ENCODE measurements at regions not wholly inside any gene's neighbourhood (a gene's known extent, or its start where the extent isn't known, plus 50 kb on each side); places are given as distances from the start of the nearest gene placed in this dataset.

- no peak for DNase-seq (ENCODE audit: low read depth in 2 of 2)
Observed at GRCh38 chr2:128748835-128749605, 430.4 kb upstream of the HS6ST1 start.

GRCh38 chr2:128750328-128751165 is 431.9 kb upstream of the HS6ST1 start:
- DNase-seq (ENCODE audit: low read depth in 2 of 2): no peak

GRCh38 chr2:128751746-128752145 is 433.1 kb upstream of the HS6ST1 start:
- no peak for DNase-seq (ENCODE audit: low read depth in 2 of 2)

GRCh38 chr2:128752691-128753263 is 434.1 kb upstream of the HS6ST1 start:
- DNase-seq (ENCODE audit: low read depth in 2 of 2): no peak

GRCh38 chr2:128753321-128753720 is 434.7 kb upstream of the HS6ST1 start:
- no peak for DNase-seq (ENCODE audit: low read depth in 2 of 2)

- no peak for DNase-seq (ENCODE audit: low read depth in 2 of 2)
Observed at GRCh38 chr2:128753800-128754199, 435.1 kb upstream of the HS6ST1 start.

GRCh38 chr2:128754246-128754724 is 435.6 kb upstream of the HS6ST1 start:
- DNase-seq (ENCODE audit: low read depth in 2 of 2): no peak

GRCh38 chr2:128755695-128756364 is 437.2 kb upstream of the HS6ST1 start:
- no peak for DNase-seq (ENCODE audit: low read depth in 2 of 2)

GRCh38 chr2:128756365-128756717 is 437.7 kb upstream of the HS6ST1 start:
- DNase-seq (ENCODE audit: low read depth in 2 of 2): no peak

- DNase-seq (ENCODE audit: low read depth in 2 of 2): no peak
Observed at GRCh38 chr2:128765811-128766210, 447.1 kb upstream of the HS6ST1 start.

- DNase-seq (ENCODE audit: low read depth in 2 of 2): no peak
Observed at GRCh38 chr2:128768041-128768440, 449.4 kb upstream of the HS6ST1 start.

GRCh38 chr2:128769457-128770142 is 450.9 kb upstream of the HS6ST1 start:
- no peak for DNase-seq (ENCODE audit: low read depth in 2 of 2)

- DNase-seq (ENCODE audit: low read depth in 2 of 2): no peak
Observed at GRCh38 chr2:128770143-128771085, 451.7 kb upstream of the HS6ST1 start.

- DNase-seq (ENCODE audit: low read depth in 2 of 2): no peak
Observed at GRCh38 chr2:128771401-128771800, 452.7 kb upstream of the HS6ST1 start.

- DNase-seq (ENCODE audit: low read depth in 2 of 2): no peak
Observed at GRCh38 chr2:128772671-128773070, 454.0 kb upstream of the HS6ST1 start.

GRCh38 chr2:128773641-128774319 is 455.1 kb upstream of the HS6ST1 start:
- no peak for DNase-seq (ENCODE audit: low read depth in 2 of 2)

GRCh38 chr2:128774320-128775216 is 455.9 kb upstream of the HS6ST1 start:
- no peak for DNase-seq (ENCODE audit: low read depth in 2 of 2)

- DNase-seq (ENCODE audit: low read depth in 2 of 2): no peak
Observed at GRCh38 chr2:128775217-128775913, 456.7 kb upstream of the HS6ST1 start.
